ENCODE measurements at regions not wholly inside any gene's neighbourhood (a gene's known extent, or its start where the extent isn't known, plus 50 kb on each side); places are given as distances from the start of the nearest gene placed in this dataset.

GRCh38 chr2:65536596-65536995, 104.2 kb upstream of the SPRED2 start:
- ChIA-PET CTCF (no interaction called here), POLR2A (interaction anchor here (0.8 kb wide), 1 partner anchor 64 kb away, joined by 6 read pairs; no protein-coding TSS in a partner anchor)
- Mint-ChIP-seq H3K36me3 (no peaks in the 10 kb centered on the region), H3K27me3 (ENCODE audit: low read depth) (peaks cover 5% of the 10 kb centered on the region), H3K9me3 (no peaks in the 10 kb centered on the region), H3K4me3 (no peak overlapping the region), H3K4me1 (no peaks in the 10 kb centered on the region), H3K27ac (no peak overlapping the region)
- TF ChIP-seq HMGA2 (CRISPR knock-in tag; IDR thresholded peaks at IDR 0.05) = no peak
- TF ChIP-seq NR3C1 (CRISPR knock-in tag; conservative IDR thresholded peaks at IDR 0.05; ENCODE audit: low read depth) = no peak
- TF ChIP-seq RELA (CRISPR knock-in tag; IDR thresholded peaks at IDR 0.05; ENCODE audit: borderline replicate concordance) = no peak
- TF ChIP-seq MYBL2 (CRISPR knock-in tag; IDR thresholded peaks at IDR 0.05) = no peak
- TF ChIP-seq ZNF138 (CRISPR knock-in tag; conservative IDR thresholded peaks at IDR 0.05) = no peak
- no peak for TF ChIP-seq TEAD1 (CRISPR knock-in tag; IDR thresholded peaks at IDR 0.05)
- no peak for TF ChIP-seq CTCF (IDR thresholded peaks at IDR 0.05)
- TF ChIP-seq NFATC4 (CRISPR knock-in tag; IDR thresholded peaks at IDR 0.05) = no peak
- TF ChIP-seq RORB (CRISPR knock-in tag; IDR thresholded peaks at IDR 0.05) = no peak
- no peak for TF ChIP-seq TEAD4 (CRISPR knock-in tag; IDR thresholded peaks at IDR 0.05)
- TF ChIP-seq USF1 (CRISPR knock-in tag; IDR thresholded peaks at IDR 0.05) = no peak
- no peak for TF ChIP-seq ESRRA (CRISPR knock-in tag; IDR thresholded peaks at IDR 0.05; ENCODE audit: borderline replicate concordance)
- TF ChIP-seq GRHL2 (CRISPR knock-in tag; IDR thresholded peaks at IDR 0.05; ENCODE audit: insufficient replicate concordance, severe bottlenecking) = no peak
- no peak for TF ChIP-seq IRF2 (CRISPR knock-in tag; IDR thresholded peaks at IDR 0.05; ENCODE audit: borderline replicate concordance, low read depth)
- no peak for TF ChIP-seq ATF3 (CRISPR knock-in tag; conservative IDR thresholded peaks at IDR 0.05)
- no peak for TF ChIP-seq ATF2 (CRISPR knock-in tag; IDR thresholded peaks at IDR 0.05; ENCODE audit: borderline replicate concordance, low read depth)
- ATAC-seq (no peak), DNase-seq (ENCODE audit: low spot score) (no peak)

GRCh38 chr2:65532937-65533336, 100.5 kb upstream of the SPRED2 start:
- ATAC-seq (no peak), DNase-seq (ENCODE audit: low spot score) (no peak)
- Mint-ChIP-seq H3K9me3 (no peaks in the 10 kb centered on the region), H3K36me3 (no peaks in the 10 kb centered on the region), H3K27ac (no peak overlapping the region), H3K4me3 (no peak overlapping the region), H3K27me3 (ENCODE audit: low read depth) (peaks cover 2% of the 10 kb centered on the region; the same call in 1 of the 2 replicates), H3K4me1 (no peaks in the 10 kb centered on the region)
- ChIA-PET CTCF (no interaction called here), POLR2A (no interaction called here)
- no peak for TF ChIP-seq HMGA2 (CRISPR knock-in tag; IDR thresholded peaks at IDR 0.05)
- TF ChIP-seq ZNF281 (CRISPR knock-in tag; IDR thresholded peaks at IDR 0.05) = no peak
- TF ChIP-seq ZNF425 (CRISPR knock-in tag; conservative IDR thresholded peaks at IDR 0.05) = no peak
- no peak for TF ChIP-seq ESRRA (CRISPR knock-in tag; IDR thresholded peaks at IDR 0.05; ENCODE audit: borderline replicate concordance)
- no peak for TF ChIP-seq ATF2 (CRISPR knock-in tag; IDR thresholded peaks at IDR 0.05; ENCODE audit: borderline replicate concordance, low read depth)

Measured in WTC11 (cell line).